ENCODE measurements at regions not wholly inside any gene's neighbourhood (a gene's known extent, or its start where the extent isn't known, plus 50 kb on each side); places are given as distances from the start of the nearest gene placed in this dataset.

DNA sequence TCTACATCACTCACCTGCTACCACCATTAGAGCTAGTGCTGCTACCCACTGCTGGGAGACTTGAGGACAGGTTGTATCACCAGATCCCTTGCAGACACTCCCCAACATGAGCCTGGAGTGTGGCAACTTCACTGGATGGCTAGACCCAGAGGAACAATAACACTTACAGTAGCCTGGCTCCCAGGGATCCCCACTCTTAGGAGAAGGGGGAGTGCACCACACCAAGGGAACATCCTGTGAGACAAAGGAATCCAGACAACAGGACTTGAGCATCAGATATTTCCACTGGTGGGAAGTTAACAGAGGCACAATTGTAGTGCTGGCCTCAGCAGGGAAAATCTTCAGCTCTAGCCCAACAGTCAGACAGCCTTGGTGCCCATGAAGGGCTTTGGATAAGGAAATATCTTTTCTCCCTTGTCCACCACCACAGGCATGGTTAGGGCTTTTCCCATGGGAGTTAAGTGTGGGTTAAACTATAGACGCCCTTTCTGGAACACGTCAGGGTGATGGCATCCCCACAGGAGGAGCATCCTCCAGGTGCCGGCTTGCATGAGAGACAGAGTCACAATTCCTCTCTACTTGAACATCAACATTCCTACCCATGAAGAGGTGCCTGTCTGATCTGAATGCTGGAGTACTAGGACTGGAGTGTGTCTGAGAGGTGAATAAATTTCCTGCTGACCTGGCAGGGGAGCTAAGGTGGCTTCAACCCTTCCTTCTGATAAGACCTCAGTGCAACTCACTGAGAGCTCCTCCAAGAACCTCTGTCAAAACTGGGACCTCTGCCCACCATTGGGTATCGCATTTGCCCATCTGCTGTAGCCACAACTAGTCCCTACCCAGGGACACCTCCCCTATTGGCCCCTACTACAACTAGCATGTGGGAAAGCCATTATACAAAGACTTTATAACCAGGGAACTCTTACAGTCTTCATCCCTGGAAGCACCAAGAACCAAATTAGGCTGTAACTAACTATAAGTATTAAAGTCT lies 55.4 kb upstream of the SIRPG start:
- TF ChIP-seq CEBPB (IDR thresholded peaks at IDR 0.05) (no peak), FOXM1 (IDR thresholded peaks at IDR 0.05; ENCODE audit: borderline replicate concordance, low read depth) (no peak), REST (IDR thresholded peaks at IDR 0.05; ENCODE audit: low read depth) (no peak), EP300 (IDR thresholded peaks at IDR 0.05; ENCODE audit: borderline replicate concordance) (no peak), RAD21 (IDR thresholded peaks at IDR 0.05; ENCODE audit: low read depth) (no peak)
- TF ChIP-seq, protein P1, sequence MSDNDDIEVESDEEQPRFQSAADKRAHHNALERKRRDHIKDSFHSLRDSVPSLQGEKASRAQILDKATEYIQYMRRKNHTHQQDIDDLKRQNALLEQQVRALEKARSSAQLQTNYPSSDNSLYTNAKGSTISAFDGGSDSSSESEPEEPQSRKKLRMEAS (IDR thresholded peaks at IDR 0.05) = no peak
